K562 (cell line): ENCODE measurements at regions not wholly inside any gene's neighbourhood (a gene's known extent, or its start where the extent isn't known, plus 50 kb on each side); places are given as distances from the start of the nearest gene placed in this dataset.

Source experiments
- ADNP ChIP-seq: fragments of 200-800 bp; sonication (Bioruptor generic); IDR thresholded peaks from 2 replicates; pipeline ENCODE4 v1.6.1; 2016; ENCODE audit warnings: missing genetic modification characterization, missing compliant biosample characterization
- CTCF ChIP-seq, 3 experiments: IDR thresholded peaks in 2 of 3; conservative IDR thresholded peaks in 1 of 3; 2 replicates each; pipeline ENCODE4 v1.5.1; 2011 to 2012; ENCODE audit warnings: low read length in 3 of 3, mild to moderate bottlenecking in 3 of 3, control low read depth in 2 of 3, improper control_type of control experiment in 1 of 3, inconsistent platforms in 1 of 3, low read depth in 1 of 3, mixed read lengths in 1 of 3, moderate library complexity in 1 of 3; ENCODE audit not compliant: insufficient read depth in 2 of 3
- FOXK2 ChIP-seq, 2 experiments: fragments of 450-650 bp; IDR thresholded peaks in 1 of 2; conservative IDR thresholded peaks in 1 of 2; 2 replicates each; pipeline ENCODE4 v1.6.1; 2016; ENCODE audit warnings: low read depth in 2 of 2, mild to moderate bottlenecking in 1 of 2
- GABPA ChIP-seq: fragments of 200-800 bp; sonication (Bioruptor generic); conservative IDR thresholded peaks from 2 replicates; pipeline ENCODE4 v1.6.1; 2016; ENCODE audit warnings: low read depth, missing genetic modification characterization, missing compliant biosample characterization
- MEF2A ChIP-seq: IDR thresholded peaks from 2 replicates; pipeline ENCODE4 v1.6.1; 2011; ENCODE audit warnings: low read depth, mild to moderate bottlenecking, low read length, moderate library complexity; ENCODE audit not compliant: control insufficient read depth
- NR2C1 ChIP-seq, 2 experiments: fragments of 450-650 bp; IDR thresholded peaks; 2 replicates each; pipeline ENCODE4 v1.6.1; 2017; ENCODE audit warnings: mild to moderate bottlenecking in 2 of 2, antibody characterized with exemption in 1 of 2, inconsistent platforms in 1 of 2, missing compliant biosample characterization in 1 of 2, missing genetic modification characterization in 1 of 2
- RREB1 ChIP-seq: fragments of 250-450 bp; sonication (Bioruptor Pico); IDR thresholded peaks from 2 replicates; pipeline ENCODE4 v1.4.0; 2020
- SMARCE1 ChIP-seq: fragments of 450-650 bp; IDR thresholded peaks from 2 replicates; pipeline ENCODE4 v1.7.1; 2016; ENCODE audit warnings: mild to moderate bottlenecking
- TAF15 ChIP-seq: fragments of 200-400 bp; formaldehyde crosslinking; IDR thresholded peaks from 2 replicates; pipeline ENCODE4 v1.6.1; 2017; ENCODE audit warnings: mild to moderate bottlenecking, low read depth, low read length, moderate library complexity
- TEAD2 ChIP-seq: fragments of 450-650 bp; IDR thresholded peaks from 2 replicates; pipeline ENCODE4 v1.6.1; 2016; ENCODE audit warnings: missing genetic modification characterization, control low read depth, missing compliant biosample characterization
- TOE1 ChIP-seq, 2 experiments: fragments of 450-650 bp in 1 of 2; sonication (generic) in 1 of 2; formaldehyde crosslinking in 1 of 2; IDR thresholded peaks; 2 replicates each; pipeline versions ENCODE4 v1.7.1 to v1.8.0; 2016 to 2022; ENCODE audit warnings: borderline replicate concordance in 2 of 2, mild to moderate bottlenecking in 2 of 2, antibody characterized with exemption in 1 of 2, inconsistent platforms in 1 of 2, low read depth in 1 of 2, missing genetic modification reagents in 1 of 2, moderate library complexity in 1 of 2

GRCh38 chr7:142485617-142486226 is 227.9 kb upstream of the PRSS58 start (continued):
- TF ChIP-seq GABPA (tag), result no peak
- TF ChIP-seq CTCF (IDR thresholded peaks at IDR 0.05 in 2 of 3, conservative IDR thresholded peaks at IDR 0.05 in 1 of 3; ENCODE audit: insufficient read depth in 2 of 3, low read depth in 1 of 3, low read length in 3 of 3), result peak; percentile 67 to 79 (median 72)
- TF ChIP-seq SMARCE1, result no peak
- no peak for TF ChIP-seq NR2C1 (IDR thresholded peaks at IDR 0.05)
- no peak for TF ChIP-seq NR2C1 (tag; IDR thresholded peaks at IDR 0.05)
- no peak for TF ChIP-seq ADNP (tag)
- 0 out of 4 replicates have a peak, but pooled peaks of 1 of the 2 experiments have one; percentile 26 for TF ChIP-seq FOXK2 (conservative IDR thresholded peaks at IDR 0.05 in 1 of 2, IDR thresholded peaks at IDR 0.05 in 1 of 2; ENCODE audit: low read depth in 2 of 2)
- TF ChIP-seq TOE1 (IDR thresholded peaks at IDR 0.05; ENCODE audit: borderline replicate concordance), result no peak
- TF ChIP-seq TOE1 (CRISPR knock-in tag; IDR thresholded peaks at IDR 0.05; ENCODE audit: borderline replicate concordance, low read depth), result no peak
- no peak for TF ChIP-seq TEAD2
- no peak for TF ChIP-seq TAF15
- TF ChIP-seq RREB1 (CRISPR knock-in tag), result no peak
- no peak for TF ChIP-seq MEF2A
